WERI-Rb-1 (cell line): ENCODE measurements at regions not wholly inside any gene's neighbourhood (a gene's known extent, or its start where the extent isn't known, plus 50 kb on each side); places are given as distances from the start of the nearest gene placed in this dataset.

ENCODE experiments used
- DNase-seq: peaks from one replicate; pipeline ENCODE4 v3.0.0-alpha.2; 2020
- H3K27ac ChIP-seq: fragments of 250-450 bp; sonication (Bioruptor Pico); 2 replicates; pipeline ENCODE4 v1.5.1; 2020; ENCODE audit warnings: mild to moderate bottlenecking, moderate library complexity
- H3K27me3 ChIP-seq: fragments of 250-450 bp; sonication (Bioruptor Pico); 2 replicates; pipeline ENCODE4 v1.5.1; 2021; ENCODE audit warnings: mild to moderate bottlenecking, low read depth, moderate library complexity; ENCODE audit not compliant: insufficient read depth, severe bottlenecking
- H3K36me3 ChIP-seq: fragments of 250-450 bp; sonication (Bioruptor Pico); 2 replicates; pipeline ENCODE4 v1.5.1; 2020; ENCODE audit warnings: mild to moderate bottlenecking, moderate library complexity
- H3K4me3 ChIP-seq: 2 replicates; pipeline ENCODE4 v1.5.1; 2011; ENCODE audit warnings: low read depth, mild to moderate bottlenecking, control low read depth, low read length
- H3K9me3 ChIP-seq: fragments of 250-450 bp; sonication (Bioruptor Pico); 2 replicates; pipeline ENCODE4 v1.5.1; 2021; ENCODE audit warnings: mild to moderate bottlenecking, moderate library complexity; ENCODE audit not compliant: severe bottlenecking
- CTCF ChIP-seq: IDR thresholded peaks from 2 replicates; pipeline ENCODE4 v1.5.1; 2011; ENCODE audit warnings: low read depth, mild to moderate bottlenecking, control low read depth, inconsistent platforms, low read length

GRCh38 chrX:69016293-69016941, 148.8 kb downstream of the PJA1 start:
- Histone ChIP-seq H3K36me3 (no peaks in the 10 kb centered on the region), H3K27ac (no peak overlapping the region), H3K27me3 (no peaks in the 10 kb centered on the region), H3K4me3 (no peak overlapping the region), H3K9me3 (no peaks in the 10 kb centered on the region)
- no peak for DNase-seq
- no peak for TF ChIP-seq CTCF

- Histone ChIP-seq H3K4me3 (no peak overlapping the region), H3K27me3 (no peaks in the 10 kb centered on the region), H3K36me3 (no peaks in the 10 kb centered on the region), H3K9me3 (no peaks in the 10 kb centered on the region), H3K27ac (no peak overlapping the region)
- DNase-seq, result no peak
- no peak for TF ChIP-seq CTCF
Observed at GRCh38 chrX:69015564-69016292, 149.5 kb downstream of the PJA1 start.

- Histone ChIP-seq H3K4me3 (no peak overlapping the region), H3K27me3 (no peaks in the 10 kb centered on the region), H3K27ac (no peak overlapping the region), H3K36me3 (no peaks in the 10 kb centered on the region), H3K9me3 (no peaks in the 10 kb centered on the region)
- DNase-seq, result no peak
- TF ChIP-seq CTCF, result no peak
Observed at GRCh38 chrX:69015156-69015555, 150.1 kb downstream of the PJA1 start.

- Histone ChIP-seq H3K27ac (no peak overlapping the region), H3K27me3 (peaks cover 1% of the 10 kb centered on the region), H3K36me3 (no peaks in the 10 kb centered on the region), H3K9me3 (no peaks in the 10 kb centered on the region), H3K4me3 (no peak overlapping the region)
- no peak for TF ChIP-seq CTCF
- no peak for DNase-seq
Observed at GRCh38 chrX:69014200-69014599, 151.1 kb downstream of the PJA1 start.

GRCh38 chrX:69010339-69010738, 154.9 kb downstream of the PJA1 start:
- H3K27ac ChIP-seq, result no peak overlapping the region
- no peaks in the 10 kb centered on the region for H3K9me3 ChIP-seq
- no peak for TF ChIP-seq CTCF
- no peak overlapping the region for H3K4me3 ChIP-seq
- H3K27me3 ChIP-seq, result peaks cover 4% of the 10 kb centered on the region
- no peaks in the 10 kb centered on the region for H3K36me3 ChIP-seq
- no peak for DNase-seq

- no peak overlapping the region for H3K4me3 ChIP-seq
- no peak overlapping the region for H3K27ac ChIP-seq
- DNase-seq, result no peak
- H3K36me3 ChIP-seq, result no peaks in the 10 kb centered on the region
- no peaks in the 10 kb centered on the region for H3K9me3 ChIP-seq
- H3K27me3 ChIP-seq, result peaks cover 4% of the 10 kb centered on the region
- TF ChIP-seq CTCF, result no peak
Observed at GRCh38 chrX:69000877-69001276, 164.4 kb downstream of the PJA1 start.
